Glomerular visceral epithelial cell (primary cell): ENCODE measurements at regions not wholly inside any gene's neighbourhood (a gene's known extent, or its start where the extent isn't known, plus 50 kb on each side); places are given as distances from the start of the nearest gene placed in this dataset.

ENCODE experiments used
- DNase-seq: peaks from one replicate; pipeline ENCODE4 v3.0.0-alpha.2; 2016; ENCODE audit errors: extremely low spot score

GRCh38 chr4:22336822-22337221 is 179.0 kb downstream of the ADGRA3 start:
- no peak for DNase-seq

GRCh38 chr4:22334155-22334554 is 181.7 kb downstream of the ADGRA3 start:
- DNase-seq: no peak

GRCh38 chr4:22324422-22324821 is 191.4 kb downstream of the ADGRA3 start:
- DNase-seq: no peak

- no peak for DNase-seq
Observed at GRCh38 chr4:22323691-22324090, 192.2 kb downstream of the ADGRA3 start.

GRCh38 chr4:22322996-22323395 is 192.9 kb downstream of the ADGRA3 start:
- no peak for DNase-seq

- peak; percentile 8 for DNase-seq
Observed at GRCh38 chr4:22315628-22316027, 200.2 kb downstream of the ADGRA3 start.

- DNase-seq: no peak
Observed at GRCh38 chr4:22313976-22314375, 201.9 kb downstream of the ADGRA3 start.

GRCh38 chr4:22312113-22312512 is 203.8 kb downstream of the ADGRA3 start:
- no peak for DNase-seq

GRCh38 chr4:22301253-22301652 is 214.6 kb downstream of the ADGRA3 start:
- no peak for DNase-seq

GRCh38 chr4:22299678-22300077 is 216.2 kb downstream of the ADGRA3 start:
- no peak for DNase-seq

GRCh38 chr4:22287631-22288030 is 228.2 kb downstream of the ADGRA3 start:
- no peak for DNase-seq

- peak; percentile 35 for DNase-seq
Observed at GRCh38 chr4:22268350-22269025, 247.4 kb downstream of the ADGRA3 start.

GRCh38 chr4:22264261-22264660 is 251.6 kb downstream of the ADGRA3 start:
- DNase-seq: no peak

GRCh38 chr4:22253431-22253830 is 262.4 kb downstream of the ADGRA3 start:
- DNase-seq: no peak

- DNase-seq: no peak
Observed at GRCh38 chr4:22246847-22247246, 269.0 kb downstream of the ADGRA3 start.

- no peak for DNase-seq
Observed at GRCh38 chr4:22245294-22245693, 270.6 kb downstream of the ADGRA3 start.

GRCh38 chr4:22241415-22241814 is 274.5 kb downstream of the ADGRA3 start:
- DNase-seq: no peak

- DNase-seq: no peak
Observed at GRCh38 chr4:22240814-22241213, 275.1 kb downstream of the ADGRA3 start.

GRCh38 chr4:22238742-22239141 is 277.1 kb downstream of the ADGRA3 start:
- no peak for DNase-seq

- DNase-seq: peak; percentile 8
Observed at GRCh38 chr4:22237846-22238494, 277.9 kb downstream of the ADGRA3 start.

- peak; percentile 18 for DNase-seq
Observed at GRCh38 chr4:22237155-22237751, 278.6 kb downstream of the ADGRA3 start.

- DNase-seq: no peak
Observed at GRCh38 chr4:22235698-22236097, 280.2 kb downstream of the ADGRA3 start.

- DNase-seq: no peak
Observed at GRCh38 chr4:22233230-22233629, 282.6 kb downstream of the ADGRA3 start.
